DND-41 (cell line): ENCODE measurements at regions not wholly inside any gene's neighbourhood (a gene's known extent, or its start where the extent isn't known, plus 50 kb on each side); places are given as distances from the start of the nearest gene placed in this dataset.

Experiments used
- CTCF ChIP-seq: IDR thresholded peaks from 2 replicates; pipeline ENCODE4 v1.5.1; 2012; ENCODE audit warnings: borderline replicate concordance, low read length, moderate library complexity, mild to moderate bottlenecking; ENCODE audit not compliant: poor library complexity, severe bottlenecking; ENCODE audit errors: extremely low read depth
- EZH2 ChIP-seq: IDR thresholded peaks from 3 replicates; pipeline ENCODE4 v1.6.1; 2012; ENCODE audit warnings: borderline replicate concordance, low read depth, mild to moderate bottlenecking, moderate library complexity, low read length, inconsistent platforms; ENCODE audit not compliant: severe bottlenecking

GRCh38 chr15:38898236-38898635 is 333.6 kb upstream of the RASGRP1 start:
- no peak for TF ChIP-seq EZH2
- TF ChIP-seq CTCF: no peak
